ENCODE measurements at regions not wholly inside any gene's neighbourhood (a gene's known extent, or its start where the extent isn't known, plus 50 kb on each side); places are given as distances from the start of the nearest gene placed in this dataset.

- TF ChIP-seq, protein P1, sequence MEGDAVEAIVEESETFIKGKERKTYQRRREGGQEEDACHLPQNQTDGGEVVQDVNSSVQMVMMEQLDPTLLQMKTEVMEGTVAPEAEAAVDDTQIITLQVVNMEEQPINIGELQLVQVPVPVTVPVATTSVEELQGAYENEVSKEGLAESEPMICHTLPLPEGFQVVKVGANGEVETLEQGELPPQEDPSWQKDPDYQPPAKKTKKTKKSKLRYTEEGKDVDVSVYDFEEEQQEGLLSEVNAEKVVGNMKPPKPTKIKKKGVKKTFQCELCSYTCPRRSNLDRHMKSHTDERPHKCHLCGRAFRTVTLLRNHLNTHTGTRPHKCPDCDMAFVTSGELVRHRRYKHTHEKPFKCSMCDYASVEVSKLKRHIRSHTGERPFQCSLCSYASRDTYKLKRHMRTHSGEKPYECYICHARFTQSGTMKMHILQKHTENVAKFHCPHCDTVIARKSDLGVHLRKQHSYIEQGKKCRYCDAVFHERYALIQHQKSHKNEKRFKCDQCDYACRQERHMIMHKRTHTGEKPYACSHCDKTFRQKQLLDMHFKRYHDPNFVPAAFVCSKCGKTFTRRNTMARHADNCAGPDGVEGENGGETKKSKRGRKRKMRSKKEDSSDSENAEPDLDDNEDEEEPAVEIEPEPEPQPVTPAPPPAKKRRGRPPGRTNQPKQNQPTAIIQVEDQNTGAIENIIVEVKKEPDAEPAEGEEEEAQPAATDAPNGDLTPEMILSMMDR (IDR thresholded peaks at IDR 0.05; ENCODE audit: unreplicated experiment): peak; percentile 81
- Mint-ChIP-seq H3K9me3 (ENCODE audit: low read depth) (peaks cover 5% of the 10 kb centered on the region), H3K36me3 (ENCODE audit: insufficient read depth) (no peaks in the 10 kb centered on the region), H3K27ac (no peak overlapping the region), H3K4me3 (ENCODE audit: low read depth) (no peak overlapping the region), H3K4me1 (ENCODE audit: low read depth) (peaks cover 19% of the 10 kb centered on the region), H3K27me3 (no peaks in the 10 kb centered on the region)
- peak; percentile 37 for DNase-seq (ENCODE audit: low spot score, unreplicated experiment)
Measured at GRCh38 chr5:123671042-123671441, 159.1 kb downstream of the CSNK1G3 start.
